GM12878 (cell line): ENCODE measurements at regions not wholly inside any gene's neighbourhood (a gene's known extent, or its start where the extent isn't known, plus 50 kb on each side); places are given as distances from the start of the nearest gene placed in this dataset.

Source experiments
- ATAC-seq: fragments of 200-7000 bp; cut with Tn5 transposase; 3 replicates; pipeline ENCODE4 v1.9.1; 2020; ENCODE audit warnings: mild to moderate bottlenecking, moderate library complexity
- BruUV-seq: library from RNA; stranded (reverse); fragments of 400-500 nt; replicated peaks from 2 replicates; lab custom pipeline; 2021; lab: Mats Ljungman, UMichigan
- CTCF ChIA-PET: fragments of 300-600 bp; sonication (Branson Sonifier 250); formaldehyde crosslinking; extraction: SDS; loops from one replicate; lab custom pipeline; 2021; ENCODE audit warnings: inconsistent platforms; lab: Yijun Ruan, JAX
- POLR2A ChIA-PET: fragments of 350-600 bp; formaldehyde crosslinking; extraction: SDS; loops from one replicate; lab custom pipeline; 2021; ENCODE audit warnings: inconsistent platforms; lab: Charles Lee
- RAD21 ChIA-PET: fragments of 300-600 bp; sonication (Branson Sonifier 250); formaldehyde crosslinking; loops from one replicate; lab custom pipeline; 2023; ENCODE audit warnings: antibody characterized with exemption; ENCODE audit not compliant: unreplicated experiment; lab: Charles Lee
- SMC1A ChIA-PET: fragments of 300-600 bp; sonication (Branson Sonifier 250); formaldehyde crosslinking; loops from one replicate; lab custom pipeline; 2023; ENCODE audit not compliant: unreplicated experiment, uncharacterized antibody; lab: Charles Lee
- DNase-seq: peaks from one replicate; pipeline ENCODE4 v3.0.0-alpha.2; 2011; ENCODE audit warnings: low read depth, low spot score
- FAIRE-seq: peaks from 3 replicates; lab custom pipeline; 2011; peaks lifted over from hg19 to GRCh38; lab: Jason Lieb, UNC
- H2AFZ ChIP-seq: 2 replicates; pipeline ENCODE4 v1.6.0; 2011; ENCODE audit warnings: low read depth, low read length, control low read depth; ENCODE audit not compliant: control insufficient read depth
- H3K27ac ChIP-seq: 2 replicates; pipeline ENCODE4 v1.5.1; 2011; ENCODE audit warnings: control low read depth; ENCODE audit not compliant: control insufficient read depth, insufficient read depth
- H3K27me3 ChIP-seq, 2 experiments: replicated peaks in 1 of 2; 2 replicates each; pipeline versions ENCODE4 v1.6.0 to v1.6.1; 2011; ENCODE audit warnings: low read length in 1 of 2; ENCODE audit not compliant: control insufficient read depth in 2 of 2, insufficient read depth in 2 of 2
- H3K36me3 ChIP-seq, 2 experiments: 2 replicates each; pipeline ENCODE4 v1.5.1; 2011; ENCODE audit warnings: low read length in 1 of 2; ENCODE audit not compliant: control insufficient read depth in 2 of 2, insufficient read depth in 2 of 2
- H3K4me1 ChIP-seq: 2 replicates; pipeline ENCODE4 v1.6.1; 2011; ENCODE audit warnings: mild to moderate bottlenecking, low read length, moderate library complexity, mixed read lengths; ENCODE audit not compliant: control insufficient read depth, insufficient read depth
- H3K4me2 ChIP-seq: 2 replicates; pipeline ENCODE4 v1.6.0; 2011; ENCODE audit warnings: control low read depth; ENCODE audit not compliant: control insufficient read depth, insufficient read depth
- H3K4me3 ChIP-seq: fragments of 200-600 bp; sonication (generic); 2 replicates; pipeline ENCODE4 v1.5.1; 2016
- H3K79me2 ChIP-seq: 2 replicates; pipeline ENCODE4 v1.6.0; 2011; ENCODE audit warnings: low read length; ENCODE audit not compliant: control insufficient read depth, insufficient read depth
- H3K9ac ChIP-seq: 2 replicates; pipeline ENCODE4 v1.8.0; 2011; ENCODE audit warnings: low read length, control low read depth, mixed read lengths; ENCODE audit not compliant: control insufficient read depth, insufficient read depth
- H3K9me3 ChIP-seq: replicated peaks from 3 replicates; pipeline ENCODE4 v1.5.1; 2011; ENCODE audit warnings: mild to moderate bottlenecking, low read length; ENCODE audit not compliant: control insufficient read depth, insufficient read depth
- H4K20me1 ChIP-seq: 2 replicates; pipeline ENCODE4 v1.6.0; 2011; ENCODE audit not compliant: control insufficient read depth, insufficient read depth
- CHD1 ChIP-seq: IDR thresholded peaks from 2 replicates; pipeline ENCODE4 v1.6.1; 2012; ENCODE audit warnings: low read depth, low read length, improper control_type of control experiment
- RUNX3 ChIP-seq: IDR thresholded peaks from 2 replicates; pipeline ENCODE4 v1.6.1; 2012; ENCODE audit warnings: low read length, inconsistent platforms
- ZNF207 ChIP-seq: fragments of 450-650 bp; IDR thresholded peaks from 2 replicates; pipeline ENCODE4 v1.6.1; 2014; ENCODE audit warnings: antibody characterized with exemption, mild to moderate bottlenecking, borderline replicate concordance
- WGBS: methylation state at CpG from one replicate; pipeline ENCODE4 v1.1.6; 2016; ENCODE audit warnings: low lambda C conversion rate; ENCODE audit not compliant: insufficient replicate concordance, insufficient coverage; ENCODE audit errors: missing lambda C conversion rate; 5-methylcytosine and 5-hydroxymethylcytosine counted together
- in situ Hi-C: fragments of 300-500 bp; cut with MboI; formaldehyde crosslinking; loops from 9 replicates; pipeline ENCODE4 v1.14.3; 2018; ENCODE audit warnings: mixed read lengths
- intact Hi-C: fragments of 100-400 bp; cut with micrococcal nuclease; formaldehyde crosslinking; loops from one replicate; pipeline ENCODE4 v1.14.2; 2022; ENCODE audit not compliant: unreplicated experiment
- TF ChIP-seq, protein P1 (sequence below): fragments of 450-650 bp; IDR thresholded peaks from 2 replicates; pipeline ENCODE4 v1.6.1; 2016; ENCODE audit warnings: mild to moderate bottlenecking, moderate library complexity, borderline replicate concordance
- TF ChIP-seq, protein P2 (sequence below): fragments of 450-650 bp; IDR thresholded peaks from 2 replicates; pipeline ENCODE4 v1.6.1; 2017; ENCODE audit warnings: mild to moderate bottlenecking
- TF ChIP-seq, protein P3 (sequence below): IDR thresholded peaks from 2 replicates; pipeline ENCODE4 v1.6.1; 2011; ENCODE audit warnings: low read depth, mild to moderate bottlenecking, low read length, moderate library complexity, borderline replicate concordance; ENCODE audit errors: extremely low read depth

DNA sequence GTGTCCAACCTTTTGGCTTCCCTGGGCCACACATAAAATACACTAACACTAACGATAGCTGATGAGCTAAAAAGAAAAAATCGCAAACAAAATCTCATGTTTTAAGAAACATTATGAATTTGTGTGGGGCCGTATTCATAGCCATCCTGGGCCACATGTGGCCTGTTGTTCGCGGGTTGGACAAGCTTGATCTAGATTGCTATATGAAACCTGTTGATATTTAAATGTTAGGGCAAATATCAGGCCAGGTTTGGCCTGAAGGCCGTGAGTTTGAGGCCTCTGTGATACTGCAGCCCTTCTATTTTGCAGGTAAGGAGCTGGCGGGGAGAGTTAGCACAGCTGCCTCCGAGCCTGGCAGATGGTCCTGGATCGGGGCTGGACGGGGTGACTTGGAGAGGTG, 99.0 kb downstream of the CEBPB start:
- Histone ChIP-seq H3K4me3 (no peak overlapping the region), H3K4me2 (no peak overlapping the region), H3K4me1 (peaks cover 23% of the 10 kb centered on the region), H3K27ac (no peak overlapping the region), H3K9ac (no peak overlapping the region), H3K9me3 (no peaks in the 10 kb centered on the region), H2AFZ (no peak overlapping the region), H3K27me3 (no peaks in the 10 kb centered on the region), H3K36me3 (no peaks in the 10 kb centered on the region), H3K79me2 (no peaks in the 10 kb centered on the region), H4K20me1 (no peaks in the 10 kb centered on the region)
- TF ChIP-seq, protein P1, sequence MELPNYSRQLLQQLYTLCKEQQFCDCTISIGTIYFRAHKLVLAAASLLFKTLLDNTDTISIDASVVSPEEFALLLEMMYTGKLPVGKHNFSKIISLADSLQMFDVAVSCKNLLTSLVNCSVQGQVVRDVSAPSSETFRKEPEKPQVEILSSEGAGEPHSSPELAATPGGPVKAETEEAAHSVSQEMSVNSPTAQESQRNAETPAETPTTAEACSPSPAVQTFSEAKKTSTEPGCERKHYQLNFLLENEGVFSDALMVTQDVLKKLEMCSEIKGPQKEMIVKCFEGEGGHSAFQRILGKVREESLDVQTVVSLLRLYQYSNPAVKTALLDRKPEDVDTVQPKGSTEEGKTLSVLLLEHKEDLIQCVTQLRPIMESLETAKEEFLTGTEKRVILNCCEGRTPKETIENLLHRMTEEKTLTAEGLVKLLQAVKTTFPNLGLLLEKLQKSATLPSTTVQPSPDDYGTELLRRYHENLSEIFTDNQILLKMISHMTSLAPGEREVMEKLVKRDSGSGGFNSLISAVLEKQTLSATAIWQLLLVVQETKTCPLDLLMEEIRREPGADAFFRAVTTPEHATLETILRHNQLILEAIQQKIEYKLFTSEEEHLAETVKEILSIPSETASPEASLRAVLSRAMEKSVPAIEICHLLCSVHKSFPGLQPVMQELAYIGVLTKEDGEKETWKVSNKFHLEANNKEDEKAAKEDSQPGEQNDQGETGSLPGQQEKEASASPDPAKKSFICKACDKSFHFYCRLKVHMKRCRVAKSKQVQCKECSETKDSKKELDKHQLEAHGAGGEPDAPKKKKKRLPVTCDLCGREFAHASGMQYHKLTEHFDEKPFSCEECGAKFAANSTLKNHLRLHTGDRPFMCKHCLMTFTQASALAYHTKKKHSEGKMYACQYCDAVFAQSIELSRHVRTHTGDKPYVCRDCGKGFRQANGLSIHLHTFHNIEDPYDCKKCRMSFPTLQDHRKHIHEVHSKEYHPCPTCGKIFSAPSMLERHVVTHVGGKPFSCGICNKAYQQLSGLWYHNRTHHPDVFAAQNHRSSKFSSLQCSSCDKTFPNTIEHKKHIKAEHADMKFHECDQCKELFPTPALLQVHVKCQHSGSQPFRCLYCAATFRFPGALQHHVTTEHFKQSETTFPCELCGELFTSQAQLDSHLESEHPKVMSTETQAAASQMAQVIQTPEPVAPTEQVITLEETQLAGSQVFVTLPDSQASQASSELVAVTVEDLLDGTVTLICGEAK: no peak
- TF ChIP-seq ZNF207 (no peak), CHD1 (no peak), RUNX3 (no peak)
- TF ChIP-seq, protein P2, sequence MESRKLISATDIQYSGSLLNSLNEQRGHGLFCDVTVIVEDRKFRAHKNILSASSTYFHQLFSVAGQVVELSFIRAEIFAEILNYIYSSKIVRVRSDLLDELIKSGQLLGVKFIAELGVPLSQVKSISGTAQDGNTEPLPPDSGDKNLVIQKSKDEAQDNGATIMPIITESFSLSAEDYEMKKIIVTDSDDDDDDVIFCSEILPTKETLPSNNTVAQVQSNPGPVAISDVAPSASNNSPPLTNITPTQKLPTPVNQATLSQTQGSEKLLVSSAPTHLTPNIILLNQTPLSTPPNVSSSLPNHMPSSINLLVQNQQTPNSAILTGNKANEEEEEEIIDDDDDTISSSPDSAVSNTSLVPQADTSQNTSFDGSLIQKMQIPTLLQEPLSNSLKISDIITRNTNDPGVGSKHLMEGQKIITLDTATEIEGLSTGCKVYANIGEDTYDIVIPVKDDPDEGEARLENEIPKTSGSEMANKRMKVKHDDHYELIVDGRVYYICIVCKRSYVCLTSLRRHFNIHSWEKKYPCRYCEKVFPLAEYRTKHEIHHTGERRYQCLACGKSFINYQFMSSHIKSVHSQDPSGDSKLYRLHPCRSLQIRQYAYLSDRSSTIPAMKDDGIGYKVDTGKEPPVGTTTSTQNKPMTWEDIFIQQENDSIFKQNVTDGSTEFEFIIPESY: no peak
- TF ChIP-seq, protein P3, sequence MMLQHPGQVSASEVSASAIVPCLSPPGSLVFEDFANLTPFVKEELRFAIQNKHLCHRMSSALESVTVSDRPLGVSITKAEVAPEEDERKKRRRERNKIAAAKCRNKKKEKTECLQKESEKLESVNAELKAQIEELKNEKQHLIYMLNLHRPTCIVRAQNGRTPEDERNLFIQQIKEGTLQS: no peak
- 62% methylated on average over 10 of the region's 10 CpGs for WGBS
- RAD21 ChIA-PET: no interaction called here
- FAIRE-seq (no peak), DNase-seq (no peak), ATAC-seq (no peak)
- BruUV-seq: no TSS peak
- POLR2A ChIA-PET: no interaction called here
- SMC1A ChIA-PET: no interaction called here
- CTCF ChIA-PET: no interaction called here
- intact Hi-C loops: loop anchor here (5.0 to 10.0 kb wide), 2 partner anchors 95 to 173 kb away; no protein-coding TSS in a partner anchor
- in situ Hi-C loops: no loop called here
